ENCODE measurements at regions not wholly inside any gene's neighbourhood (a gene's known extent, or its start where the extent isn't known, plus 50 kb on each side); places are given as distances from the start of the nearest gene placed in this dataset.

DNA sequence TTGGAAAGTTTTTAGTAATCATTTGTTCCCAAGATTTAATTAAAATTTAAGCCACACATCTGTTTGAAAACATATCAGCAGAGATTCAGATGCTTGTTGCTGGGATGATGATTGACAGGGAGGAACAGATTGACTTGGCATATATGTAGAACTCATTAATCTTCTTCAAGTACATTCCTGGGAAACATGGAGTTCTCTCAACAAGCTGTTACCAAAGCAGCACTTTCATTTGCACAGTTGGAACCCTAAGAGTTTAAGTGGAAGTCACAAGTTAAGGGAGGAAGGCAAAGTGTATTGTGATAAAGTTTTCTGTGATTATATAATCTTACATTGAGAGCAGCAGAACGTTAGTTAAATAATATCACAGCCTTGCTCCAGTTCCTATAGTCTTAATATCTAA is 485.4 kb upstream of the CELF2 start:
- no peaks in the 10 kb centered on the region for H3K4me1 ChIP-seq (ENCODE audit: control insufficient read depth, low read depth, low read length)
- H2AK5ac ChIP-seq (ENCODE audit: low read length): no peak overlapping the region
- H3K56ac ChIP-seq (ENCODE audit: low read length): no peak overlapping the region
- H3K9ac ChIP-seq (ENCODE audit: low read length): no peak overlapping the region
- H3K4me2 ChIP-seq (ENCODE audit: low read length): no peak overlapping the region
- H3K23ac ChIP-seq (ENCODE audit: low read length): no peak overlapping the region
- no peak overlapping the region for H2BK120ac ChIP-seq (ENCODE audit: low read depth, low read length)
- no peaks in the 10 kb centered on the region for H3K79me1 ChIP-seq (ENCODE audit: low read length)
- WGBS (ENCODE audit: extremely low coverage, insufficient coverage, low lambda C conversion rate): no CpG with 5 or more reads among the region's 1 CpG
- no peak overlapping the region for H3K27ac ChIP-seq (ENCODE audit: low read depth, low read length)
- H2BK5ac ChIP-seq (ENCODE audit: low read length): no peak overlapping the region
- H3K4me3 ChIP-seq (ENCODE audit: low read length): no peak overlapping the region
- H3K36me3 ChIP-seq (ENCODE audit: control insufficient read depth, insufficient read depth, low read length): no peaks in the 10 kb centered on the region
- H3K18ac ChIP-seq (ENCODE audit: low read length): no peak overlapping the region
- H4K8ac ChIP-seq (ENCODE audit: low read depth, low read length): no peak overlapping the region
- no peak overlapping the region for H3K4ac ChIP-seq (ENCODE audit: low read depth, low read length)
- no peak for DNase-seq
- no peaks in the 10 kb centered on the region for H3K27me3 ChIP-seq (ENCODE audit: insufficient read depth, low read length, poor library complexity)
- H3K79me2 ChIP-seq (ENCODE audit: control insufficient read depth, insufficient read depth, low read length): no peaks in the 10 kb centered on the region
- H4K5ac ChIP-seq (ENCODE audit: low read length): no peak overlapping the region
- no peak overlapping the region for H2BK15ac ChIP-seq (replicated peaks; ENCODE audit: low read depth)

DNA sequence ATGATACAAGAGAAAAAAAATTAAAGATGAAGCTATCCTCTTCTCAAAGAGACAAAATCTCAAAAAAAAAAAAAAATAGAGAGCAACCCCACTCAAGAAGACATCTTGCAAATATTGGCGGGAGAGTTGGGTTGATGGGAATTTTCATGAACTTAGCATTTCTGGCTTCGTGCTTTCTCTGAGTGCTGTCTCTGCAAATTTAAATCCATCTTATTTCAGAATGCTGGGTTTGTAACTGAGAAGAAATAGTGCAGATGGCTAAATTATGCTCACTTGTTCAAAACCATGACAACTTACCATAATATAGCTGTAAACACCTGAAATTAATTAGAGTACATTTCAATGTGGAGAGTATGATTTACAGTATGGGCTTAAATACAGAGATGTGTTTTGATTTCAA is 484.8 kb upstream of the CELF2 start:
- Histone ChIP-seq H3K4me1 (ENCODE audit: control insufficient read depth, low read depth, low read length) (no peaks in the 10 kb centered on the region), H4K8ac (ENCODE audit: low read depth, low read length) (no peak overlapping the region), H3K27me3 (ENCODE audit: insufficient read depth, low read length, poor library complexity) (no peaks in the 10 kb centered on the region), H3K4me3 (ENCODE audit: low read length) (no peak overlapping the region), H2BK15ac (replicated peaks; ENCODE audit: low read depth) (no peak overlapping the region), H3K79me2 (ENCODE audit: control insufficient read depth, insufficient read depth, low read length) (no peaks in the 10 kb centered on the region), H3K4ac (ENCODE audit: low read depth, low read length) (no peak overlapping the region), H3K18ac (ENCODE audit: low read length) (no peak overlapping the region), H2BK120ac (ENCODE audit: low read depth, low read length) (no peak overlapping the region), H3K23ac (ENCODE audit: low read length) (no peak overlapping the region), H2AK5ac (ENCODE audit: low read length) (no peak overlapping the region), H3K27ac (ENCODE audit: low read depth, low read length) (no peak overlapping the region), H3K79me1 (ENCODE audit: low read length) (no peaks in the 10 kb centered on the region), H3K36me3 (ENCODE audit: control insufficient read depth, insufficient read depth, low read length) (no peaks in the 10 kb centered on the region), H3K9ac (ENCODE audit: low read length) (no peak overlapping the region), H3K56ac (ENCODE audit: low read length) (no peak overlapping the region), H3K4me2 (ENCODE audit: low read length) (no peak overlapping the region), H4K5ac (ENCODE audit: low read length) (no peak overlapping the region), H2BK5ac (ENCODE audit: low read length) (no peak overlapping the region)
- WGBS (ENCODE audit: extremely low coverage, insufficient coverage, low lambda C conversion rate): no CpG with 5 or more reads among the region's 2 CpGs
- DNase-seq: no peak

DNA sequence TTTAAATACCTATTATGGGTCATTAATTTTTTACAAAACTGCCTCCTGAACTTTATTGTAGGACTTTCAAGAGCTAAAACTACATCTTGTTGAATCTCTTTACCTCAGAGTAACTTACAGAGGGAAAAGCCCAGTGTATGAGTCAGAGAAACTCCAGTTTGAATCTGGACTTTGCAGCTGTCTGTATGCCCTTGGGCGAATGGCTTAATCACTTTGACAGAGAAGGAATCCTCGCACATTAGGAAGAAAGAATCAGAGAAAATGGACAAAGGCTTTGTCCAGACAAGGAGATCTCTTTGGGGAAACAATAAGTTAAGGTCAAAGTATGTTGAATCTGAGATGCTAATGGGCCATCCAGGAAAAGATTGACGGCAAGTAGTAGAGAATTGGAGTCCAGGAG is 484.2 kb upstream of the CELF2 start:
- WGBS (ENCODE audit: extremely low coverage, insufficient coverage, low lambda C conversion rate): no CpG with 5 or more reads among the region's 3 CpGs
- Histone ChIP-seq H2AK5ac (ENCODE audit: low read length) (no peak overlapping the region), H4K8ac (ENCODE audit: low read depth, low read length) (no peak overlapping the region)

DNA sequence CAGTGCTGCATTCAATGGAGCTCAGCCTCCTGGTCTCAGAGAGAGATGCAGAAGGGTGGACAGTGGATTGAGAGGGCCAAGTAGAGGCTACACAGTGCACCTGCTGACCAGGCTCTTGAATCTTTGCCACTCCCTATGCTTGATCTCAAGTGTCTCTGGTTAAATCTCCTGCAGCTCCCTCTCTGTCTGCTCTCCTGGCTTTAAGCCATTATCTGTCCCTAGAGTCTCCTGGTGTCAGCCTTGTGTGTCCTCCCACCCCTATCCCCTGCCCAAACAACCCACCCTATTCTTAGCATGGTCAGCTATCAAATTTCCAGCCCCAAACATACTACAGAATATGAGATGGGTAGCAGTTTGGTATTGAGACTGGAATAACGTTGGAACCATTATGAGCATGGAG is 479.3 kb upstream of the CELF2 start:
- Histone ChIP-seq H4K8ac (ENCODE audit: low read depth, low read length) (no peak overlapping the region), H3K36me3 (ENCODE audit: control insufficient read depth, insufficient read depth, low read length) (no peaks in the 10 kb centered on the region), H2AK5ac (ENCODE audit: low read length) (no peak overlapping the region), H3K27ac (ENCODE audit: low read depth, low read length) (no peak overlapping the region), H3K79me2 (ENCODE audit: control insufficient read depth, insufficient read depth, low read length) (no peaks in the 10 kb centered on the region), H3K79me1 (ENCODE audit: low read length) (no peaks in the 10 kb centered on the region), H3K4me2 (ENCODE audit: low read length) (no peak overlapping the region), H3K4me1 (ENCODE audit: control insufficient read depth, low read depth, low read length) (peaks cover 2% of the 10 kb centered on the region), H2BK120ac (ENCODE audit: low read depth, low read length) (no peak overlapping the region), H3K23ac (ENCODE audit: low read length) (no peak overlapping the region), H2BK5ac (ENCODE audit: low read length) (no peak overlapping the region), H3K9ac (ENCODE audit: low read length) (no peak overlapping the region), H4K5ac (ENCODE audit: low read length) (no peak overlapping the region), H3K27me3 (ENCODE audit: insufficient read depth, low read length, poor library complexity) (no peaks in the 10 kb centered on the region), H3K18ac (ENCODE audit: low read length) (no peak overlapping the region), H2BK15ac (replicated peaks; ENCODE audit: low read depth) (no peak overlapping the region), H3K4ac (ENCODE audit: low read depth, low read length) (no peak overlapping the region), H3K56ac (ENCODE audit: low read length) (no peak overlapping the region), H3K4me3 (ENCODE audit: low read length) (no peak overlapping the region)
- no peak for DNase-seq
- WGBS (ENCODE audit: extremely low coverage, insufficient coverage, low lambda C conversion rate): no CpG with 5 or more reads among the region's 1 CpG

More for the DNA sequence above, 484.2 kb upstream of the CELF2 start:
- Histone ChIP-seq H3K79me1 (ENCODE audit: low read length) (no peaks in the 10 kb centered on the region), H3K27me3 (ENCODE audit: insufficient read depth, low read length, poor library complexity) (no peaks in the 10 kb centered on the region), H2BK120ac (ENCODE audit: low read depth, low read length) (no peak overlapping the region), H3K79me2 (ENCODE audit: control insufficient read depth, insufficient read depth, low read length) (no peaks in the 10 kb centered on the region), H3K56ac (ENCODE audit: low read length) (no peak overlapping the region), H3K4me2 (ENCODE audit: low read length) (no peak overlapping the region), H2BK5ac (ENCODE audit: low read length) (no peak overlapping the region), H3K4ac (ENCODE audit: low read depth, low read length) (no peak overlapping the region), H4K5ac (ENCODE audit: low read length) (no peak overlapping the region), H3K27ac (ENCODE audit: low read depth, low read length) (no peak overlapping the region), H3K23ac (ENCODE audit: low read length) (no peak overlapping the region), H3K18ac (ENCODE audit: low read length) (no peak overlapping the region), H2BK15ac (replicated peaks; ENCODE audit: low read depth) (no peak overlapping the region), H3K9ac (ENCODE audit: low read length) (no peak overlapping the region), H3K4me1 (ENCODE audit: control insufficient read depth, low read depth, low read length) (no peaks in the 10 kb centered on the region), H3K36me3 (ENCODE audit: control insufficient read depth, insufficient read depth, low read length) (no peaks in the 10 kb centered on the region), H3K4me3 (ENCODE audit: low read length) (no peak overlapping the region)
- no peak for DNase-seq

DNA sequence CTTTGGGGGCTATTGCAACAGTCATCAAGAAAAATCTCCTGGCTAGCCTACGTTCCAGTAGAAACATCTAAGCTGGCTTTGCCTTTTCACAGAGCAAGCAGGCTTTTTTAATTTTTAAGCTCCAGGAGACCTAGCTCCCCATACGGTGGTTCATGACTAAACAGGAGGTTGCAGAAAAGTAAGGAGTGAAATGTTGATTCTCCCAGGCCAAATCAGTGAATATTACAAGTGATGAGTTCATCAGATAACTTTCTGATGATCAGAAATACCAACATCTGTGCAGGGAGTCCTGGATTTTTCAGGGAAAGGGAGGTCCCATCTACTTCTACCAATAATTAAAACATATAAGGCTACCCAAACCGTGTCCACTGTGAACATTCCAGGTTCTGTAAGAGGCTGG is 477.3 kb upstream of the CELF2 start:
- no CpG with 5 or more reads among the region's 3 CpGs for WGBS (ENCODE audit: extremely low coverage, insufficient coverage, low lambda C conversion rate)
- H2AK5ac ChIP-seq (ENCODE audit: low read length): no peak overlapping the region
- H3K79me2 ChIP-seq (ENCODE audit: control insufficient read depth, insufficient read depth, low read length): no peaks in the 10 kb centered on the region
- H3K27me3 ChIP-seq (ENCODE audit: insufficient read depth, low read length, poor library complexity): no peaks in the 10 kb centered on the region
- no peak overlapping the region for H3K4ac ChIP-seq (ENCODE audit: low read depth, low read length)
- no peak overlapping the region for H3K27ac ChIP-seq (ENCODE audit: low read depth, low read length)
- no peak overlapping the region for H3K23ac ChIP-seq (ENCODE audit: low read length)
- peaks cover 2% of the 10 kb centered on the region for H3K4me1 ChIP-seq (ENCODE audit: control insufficient read depth, low read depth, low read length)
- no peak overlapping the region for H3K4me3 ChIP-seq (ENCODE audit: low read length)
- no peak overlapping the region for H4K8ac ChIP-seq (ENCODE audit: low read depth, low read length)
- H4K5ac ChIP-seq (ENCODE audit: low read length): no peak overlapping the region
- H2BK15ac ChIP-seq (replicated peaks; ENCODE audit: low read depth): no peak overlapping the region
- no peaks in the 10 kb centered on the region for H3K79me1 ChIP-seq (ENCODE audit: low read length)
- H2BK120ac ChIP-seq (ENCODE audit: low read depth, low read length): no peak overlapping the region
- no peak for DNase-seq
- H3K4me2 ChIP-seq (ENCODE audit: low read length): no peak overlapping the region
- H3K9ac ChIP-seq (ENCODE audit: low read length): no peak overlapping the region
- no peak overlapping the region for H2BK5ac ChIP-seq (ENCODE audit: low read length)
- H3K36me3 ChIP-seq (ENCODE audit: control insufficient read depth, insufficient read depth, low read length): no peaks in the 10 kb centered on the region
- H3K56ac ChIP-seq (ENCODE audit: low read length): no peak overlapping the region
- H3K18ac ChIP-seq (ENCODE audit: low read length): no peak overlapping the region

DNA sequence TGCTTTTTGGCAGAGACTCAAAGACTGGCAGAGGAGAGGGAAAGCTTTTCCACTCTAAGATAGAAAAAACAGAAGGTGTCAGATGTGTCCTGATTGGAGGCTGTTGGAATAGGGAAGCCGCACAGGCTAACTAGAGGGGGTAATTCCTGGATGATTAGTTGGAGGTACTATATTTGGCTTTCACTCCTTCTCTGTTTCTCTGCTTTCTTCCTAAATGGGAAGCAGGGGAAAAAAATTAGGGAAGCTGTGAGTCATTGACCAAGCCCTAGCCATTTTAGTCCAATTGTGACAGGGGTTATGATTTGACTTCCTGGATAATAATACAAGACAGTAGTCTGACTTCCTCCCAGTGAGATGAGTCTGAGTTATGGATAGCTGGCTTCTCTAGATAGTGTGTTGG is 475.2 kb upstream of the CELF2 start:
- no peak overlapping the region for H3K4me3 ChIP-seq (ENCODE audit: low read length)
- no peak overlapping the region for H2AK5ac ChIP-seq (ENCODE audit: low read length)
- no peak overlapping the region for H3K9ac ChIP-seq (ENCODE audit: low read length)
- no peak overlapping the region for H3K18ac ChIP-seq (ENCODE audit: low read length)
- H3K4me2 ChIP-seq (ENCODE audit: low read length): no peak overlapping the region
- peak overlapping the region; percentile 45 for H3K27ac ChIP-seq (ENCODE audit: low read depth, low read length)
- no peak overlapping the region for H2BK5ac ChIP-seq (ENCODE audit: low read length)
- no peak overlapping the region for H3K4ac ChIP-seq (ENCODE audit: low read depth, low read length)
- H3K36me3 ChIP-seq (ENCODE audit: control insufficient read depth, insufficient read depth, low read length): no peaks in the 10 kb centered on the region
- H3K79me2 ChIP-seq (ENCODE audit: control insufficient read depth, insufficient read depth, low read length): no peaks in the 10 kb centered on the region
- no peak overlapping the region for H4K8ac ChIP-seq (ENCODE audit: low read depth, low read length)
- H3K56ac ChIP-seq (ENCODE audit: low read length): no peak overlapping the region
- H4K5ac ChIP-seq (ENCODE audit: low read length): no peak overlapping the region
- H3K27me3 ChIP-seq (ENCODE audit: insufficient read depth, low read length, poor library complexity): no peaks in the 10 kb centered on the region
- no peak overlapping the region for H2BK120ac ChIP-seq (ENCODE audit: low read depth, low read length)
- DNase-seq: peak; percentile 25
- H3K23ac ChIP-seq (ENCODE audit: low read length): no peak overlapping the region
- H3K4me1 ChIP-seq (ENCODE audit: control insufficient read depth, low read depth, low read length): peaks cover 2% of the 10 kb centered on the region
- H3K79me1 ChIP-seq (ENCODE audit: low read length): no peaks in the 10 kb centered on the region
- no peak overlapping the region for H2BK15ac ChIP-seq (replicated peaks; ENCODE audit: low read depth)
- WGBS (ENCODE audit: extremely low coverage, insufficient coverage, low lambda C conversion rate): no CpG with 5 or more reads among the region's 1 CpG

Data from mesendoderm (in vitro differentiated cells).